SK-MEL-5 (cell line): ENCODE measurements at regions not wholly inside any gene's neighbourhood (a gene's known extent, or its start where the extent isn't known, plus 50 kb on each side); places are given as distances from the start of the nearest gene placed in this dataset.

Experiments
- DNase-seq: peaks from one replicate; pipeline ENCODE4 v3.0.0-alpha.2; 2016; ENCODE audit warnings: low read depth, low spot score
- in situ Hi-C: cut with HindIII; loops from 2 replicates; pipeline ENCODE4 v1.10.0; 2016; ENCODE audit warnings: low sequenced_read_pairs, high pct_unique_total_duplicates, low pct_unique_long_range_greater_than_20kb

- DNase-seq = no peak
- in situ Hi-C loops = no loop called here
These were observed 205.3 kb downstream of the CHRM2 start for GRCh38 chr7:137073571-137074325.
